ENCODE measurements at regions not wholly inside any gene's neighbourhood (a gene's known extent, or its start where the extent isn't known, plus 50 kb on each side); places are given as distances from the start of the nearest gene placed in this dataset.

- no peaks in the 10 kb centered on the region; the same call in 1 of the 2 replicates for H3K27me3 ChIP-seq (replicated peaks; ENCODE audit: control insufficient read depth, insufficient read depth, low read length)
- no peak for DNase-seq (ENCODE audit: extremely low read depth, insufficient read length)
Measured at GRCh38 chrX:15191830-15192229, 78.1 kb downstream of the ASB9 start.

GRCh38 chrX:15188039-15188438 lies 81.8 kb downstream of the ASB9 start:
- H3K36me3 ChIP-seq (ENCODE audit: control insufficient read depth, insufficient read depth, low read length), result no peaks in the 10 kb centered on the region
- no peak for TF ChIP-seq CTCF (IDR thresholded peaks at IDR 0.05; ENCODE audit: insufficient read depth, low read length, poor library complexity, severe bottlenecking)
- H3K4me3 ChIP-seq (replicated peaks; ENCODE audit: low read depth, low read length), result no peak overlapping the region
- H3K27me3 ChIP-seq (replicated peaks; ENCODE audit: control insufficient read depth, insufficient read depth, low read length), result no peaks in the 10 kb centered on the region
- DNase-seq (ENCODE audit: extremely low read depth, insufficient read length), result no peak

More at GRCh38 chrX:15191830-15192229, 78.1 kb downstream of the ASB9 start:
- no peak for TF ChIP-seq CTCF (IDR thresholded peaks at IDR 0.05; ENCODE audit: insufficient read depth, low read length, poor library complexity, severe bottlenecking)
- Histone ChIP-seq H3K4me3 (replicated peaks; ENCODE audit: low read depth, low read length) (no peak overlapping the region), H3K36me3 (ENCODE audit: control insufficient read depth, insufficient read depth, low read length) (no peaks in the 10 kb centered on the region)

- TF ChIP-seq CTCF (IDR thresholded peaks at IDR 0.05; ENCODE audit: insufficient read depth, low read length, poor library complexity, severe bottlenecking), result no peak
- H3K36me3 ChIP-seq (ENCODE audit: control insufficient read depth, insufficient read depth, low read length), result no peaks in the 10 kb centered on the region
- no peak overlapping the region for H3K4me3 ChIP-seq (replicated peaks; ENCODE audit: low read depth, low read length)
- no peak for DNase-seq (ENCODE audit: extremely low read depth, insufficient read length)
- H3K27me3 ChIP-seq (replicated peaks; ENCODE audit: control insufficient read depth, insufficient read depth, low read length), result no peaks in the 10 kb centered on the region
Measured at GRCh38 chrX:15177316-15177715, 92.6 kb downstream of the ASB9 start.

GRCh38 chrX:15173411-15173810 lies 96.5 kb downstream of the ASB9 start:
- no peaks in the 10 kb centered on the region for H3K27me3 ChIP-seq (replicated peaks; ENCODE audit: control insufficient read depth, insufficient read depth, low read length)
- H3K36me3 ChIP-seq (ENCODE audit: control insufficient read depth, insufficient read depth, low read length), result no peaks in the 10 kb centered on the region
- H3K4me3 ChIP-seq (replicated peaks; ENCODE audit: low read depth, low read length), result no peak overlapping the region
- no peak for TF ChIP-seq CTCF (IDR thresholded peaks at IDR 0.05; ENCODE audit: insufficient read depth, low read length, poor library complexity, severe bottlenecking)
- no peak for DNase-seq (ENCODE audit: extremely low read depth, insufficient read length)

- no peak for DNase-seq (ENCODE audit: extremely low read depth, insufficient read length)
- no peak for TF ChIP-seq CTCF (IDR thresholded peaks at IDR 0.05; ENCODE audit: insufficient read depth, low read length, poor library complexity, severe bottlenecking)
Measured at GRCh38 chrX:15170927-15171326, 99.0 kb downstream of the ASB9 start.

GRCh38 chrX:15167826-15168225 lies 102.1 kb downstream of the ASB9 start:
- Histone ChIP-seq H3K27me3 (replicated peaks; ENCODE audit: control insufficient read depth, insufficient read depth, low read length) (no peaks in the 10 kb centered on the region), H3K4me3 (replicated peaks; ENCODE audit: low read depth, low read length) (no peak overlapping the region), H3K36me3 (ENCODE audit: control insufficient read depth, insufficient read depth, low read length) (no peaks in the 10 kb centered on the region)
- DNase-seq (ENCODE audit: extremely low read depth, insufficient read length), result no peak
- no peak for TF ChIP-seq CTCF (IDR thresholded peaks at IDR 0.05; ENCODE audit: insufficient read depth, low read length, poor library complexity, severe bottlenecking)

More at GRCh38 chrX:15170927-15171326, 99.0 kb downstream of the ASB9 start:
- Histone ChIP-seq H3K36me3 (ENCODE audit: control insufficient read depth, insufficient read depth, low read length) (no peaks in the 10 kb centered on the region), H3K4me3 (replicated peaks; ENCODE audit: low read depth, low read length) (no peak overlapping the region), H3K27me3 (replicated peaks; ENCODE audit: control insufficient read depth, insufficient read depth, low read length) (no peaks in the 10 kb centered on the region)
